ENCODE measurements at regions not wholly inside any gene's neighbourhood (a gene's known extent, or its start where the extent isn't known, plus 50 kb on each side); places are given as distances from the start of the nearest gene placed in this dataset.

- no peak overlapping the region for H3K4me3 ChIP-seq (ENCODE audit: low read depth, low read length, poor library complexity, severe bottlenecking)
- POLR2A ChIA-PET = no interaction called here
- no peak for TF ChIP-seq CTCF (conservative IDR thresholded peaks at IDR 0.05; ENCODE audit: low read length)
- no peak for TF ChIP-seq EZH2phosphoT487 (IDR thresholded peaks at IDR 0.05; ENCODE audit: borderline replicate concordance, low read depth, low read length)
- H3K9me2 ChIP-seq (ENCODE audit: insufficient read depth, low read length) = no peaks in the 10 kb centered on the region
- no TSS peak for BruUV-seq (replicated peaks)
- no peaks in the 10 kb centered on the region for H3K36me3 ChIP-seq (ENCODE audit: insufficient read depth, low read length)
- H3K9me3 ChIP-seq (ENCODE audit: low read length) = no peaks in the 10 kb centered on the region
- no peak overlapping the region for H3K4me2 ChIP-seq (ENCODE audit: low read length)
- no peaks in the 10 kb centered on the region for H3K4me1 ChIP-seq (ENCODE audit: insufficient read depth, low read length, poor library complexity, severe bottlenecking)
- intact Hi-C loops (cut with micrococcal nuclease; ENCODE audit: unreplicated experiment) = no loop called here
- H3K27ac ChIP-seq (ENCODE audit: low read depth, low read length, poor library complexity, severe bottlenecking) = no peak overlapping the region
- H4K20me1 ChIP-seq (ENCODE audit: insufficient read depth, low read length) = no peaks in the 10 kb centered on the region
- no peak overlapping the region for H2AFZ ChIP-seq (ENCODE audit: low read length)
- DNase-seq (ENCODE audit: low spot score) = no peak
- H3K79me2 ChIP-seq (ENCODE audit: insufficient read depth, low read depth, low read length) = no peaks in the 10 kb centered on the region
- CTCF ChIA-PET (ENCODE audit: unreplicated experiment) = no interaction called here
Observed at GRCh38 chr3:68342426-68342825, 589.9 kb downstream of the TAFA4 start.

GRCh38 chr3:68336042-68336441 lies 596.3 kb downstream of the TAFA4 start:
- no TSS peak for BruUV-seq (replicated peaks)
- Histone ChIP-seq H3K9me2 (ENCODE audit: insufficient read depth, low read length) (no peaks in the 10 kb centered on the region), H3K36me3 (ENCODE audit: insufficient read depth, low read length) (no peaks in the 10 kb centered on the region), H3K4me2 (ENCODE audit: low read length) (no peak overlapping the region), H2AFZ (ENCODE audit: low read length) (no peak overlapping the region), H3K79me2 (ENCODE audit: insufficient read depth, low read depth, low read length) (no peaks in the 10 kb centered on the region), H4K20me1 (ENCODE audit: insufficient read depth, low read length) (no peaks in the 10 kb centered on the region), H3K9me3 (ENCODE audit: low read length) (no peaks in the 10 kb centered on the region), H3K4me3 (ENCODE audit: low read depth, low read length, poor library complexity, severe bottlenecking) (no peak overlapping the region), H3K27ac (ENCODE audit: low read depth, low read length, poor library complexity, severe bottlenecking) (no peak overlapping the region), H3K4me1 (ENCODE audit: insufficient read depth, low read length, poor library complexity, severe bottlenecking) (no peaks in the 10 kb centered on the region)
- TF ChIP-seq CTCF (conservative IDR thresholded peaks at IDR 0.05; ENCODE audit: low read length) (no peak), EZH2phosphoT487 (IDR thresholded peaks at IDR 0.05; ENCODE audit: borderline replicate concordance, low read depth, low read length) (no peak)
- intact Hi-C loops (cut with micrococcal nuclease; ENCODE audit: unreplicated experiment) = no loop called here
- CTCF ChIA-PET (ENCODE audit: unreplicated experiment) = no interaction called here
- no peak for DNase-seq (ENCODE audit: low spot score)
- POLR2A ChIA-PET = no interaction called here

GRCh38 chr3:68334367-68334986 lies 597.9 kb downstream of the TAFA4 start:
- H3K79me2 ChIP-seq (ENCODE audit: insufficient read depth, low read depth, low read length) = no peaks in the 10 kb centered on the region
- H3K27ac ChIP-seq (ENCODE audit: low read depth, low read length, poor library complexity, severe bottlenecking) = no peak overlapping the region
- BruUV-seq (replicated peaks) = no TSS peak
- POLR2A ChIA-PET = no interaction called here
- TF ChIP-seq CTCF (conservative IDR thresholded peaks at IDR 0.05; ENCODE audit: low read length) = no peak
- no peak for TF ChIP-seq EZH2phosphoT487 (IDR thresholded peaks at IDR 0.05; ENCODE audit: borderline replicate concordance, low read depth, low read length)
- CTCF ChIA-PET (ENCODE audit: unreplicated experiment) = no interaction called here
- no peak overlapping the region for H3K4me2 ChIP-seq (ENCODE audit: low read length)
- H3K4me1 ChIP-seq (ENCODE audit: insufficient read depth, low read length, poor library complexity, severe bottlenecking) = no peaks in the 10 kb centered on the region
- H3K9me3 ChIP-seq (ENCODE audit: low read length) = no peaks in the 10 kb centered on the region
- H4K20me1 ChIP-seq (ENCODE audit: insufficient read depth, low read length) = no peaks in the 10 kb centered on the region
- H3K4me3 ChIP-seq (ENCODE audit: low read depth, low read length, poor library complexity, severe bottlenecking) = no peak overlapping the region
- intact Hi-C loops (cut with micrococcal nuclease; ENCODE audit: unreplicated experiment) = no loop called here
- H2AFZ ChIP-seq (ENCODE audit: low read length) = no peak overlapping the region
- no peak for DNase-seq (ENCODE audit: low spot score)
- no peaks in the 10 kb centered on the region for H3K36me3 ChIP-seq (ENCODE audit: insufficient read depth, low read length)
- no peaks in the 10 kb centered on the region for H3K9me2 ChIP-seq (ENCODE audit: insufficient read depth, low read length)
